A549 (cell line): ENCODE measurements at regions not wholly inside any gene's neighbourhood (a gene's known extent, or its start where the extent isn't known, plus 50 kb on each side); places are given as distances from the start of the nearest gene placed in this dataset.

ENCODE experiments used
- ATAC-seq, 2 experiments: fragments of 200-7000 bp in 1 of 2; fragments of >200 bp in 1 of 2; cut with Nextera tagmentation in 1 of 2; cut with Tn5 transposase in 1 of 2; 3 replicates each; pipeline versions ENCODE4 v1.8.0 to v1.9.1; 2018 to 2020; ENCODE audit warnings: mild to moderate bottlenecking in 1 of 2, moderate library complexity in 1 of 2
- CTCF ChIA-PET: fragments of 300-600 bp; sonication (Branson Sonifier 250); formaldehyde crosslinking; extraction: SDS; loops from one replicate; lab custom pipeline; 2021; ENCODE audit warnings: antibody characterized with exemption, inconsistent platforms; lab: Yijun Ruan, JAX
- POLR2A ChIA-PET: fragments of 350-600 bp; formaldehyde crosslinking; extraction: SDS; loops from one replicate; lab custom pipeline; 2021; ENCODE audit warnings: antibody characterized with exemption, inconsistent platforms; lab: Yijun Ruan, JAX
- DNase-seq, 2 experiments: peaks; one replicate each; pipeline versions ENCODE4 v3.0.0 to v3.0.0-alpha.2; 2011 to 2016; ENCODE audit warnings: low read depth in 1 of 2, low spot score in 1 of 2
- FAIRE-seq: peaks from 2 replicates; lab custom pipeline; 2011; peaks lifted over from hg19 to GRCh38; lab: Jason Lieb, UNC
- H3K27ac ChIP-seq, 2 experiments: fragments of >200 bp; sonication (Bioruptor Twin); formaldehyde crosslinking; 3 replicates each; pipeline ENCODE4 v1.5.1; 2016 to 2017
- H3K4me1 ChIP-seq: fragments of >200 bp; sonication (Bioruptor Twin); formaldehyde crosslinking; 3 replicates; pipeline ENCODE4 v1.6.1; 2016
- H3K4me2 ChIP-seq: fragments of >200 bp; sonication (Bioruptor Twin); formaldehyde crosslinking; 3 replicates; pipeline ENCODE4 v1.6.1; 2016
- H3K4me3 ChIP-seq: fragments of >200 bp; sonication (Bioruptor Twin); formaldehyde crosslinking; 3 replicates; pipeline ENCODE4 v1.5.1; 2016
- H3K9me3 ChIP-seq: fragments of >200 bp; sonication (Bioruptor Twin); formaldehyde crosslinking; 3 replicates; pipeline ENCODE4 v1.6.1; 2016
- CEBPB ChIP-seq, 2 experiments: fragments of >200 bp in 1 of 2; sonication (Bioruptor Twin) in 1 of 2; formaldehyde crosslinking in 1 of 2; IDR thresholded peaks; 2 replicates each; pipeline ENCODE4 v1.6.1; 2012 to 2016
- CHD2 ChIP-seq: fragments of 150-350 bp; IDR thresholded peaks from 2 replicates; pipeline ENCODE4 v1.6.1; 2014; ENCODE audit warnings: low read length; ENCODE audit not compliant: partially characterized antibody
- HOXB5 ChIP-seq: fragments of 250-450 bp; sonication (Bioruptor Pico); IDR thresholded peaks from 2 replicates; pipeline ENCODE4 v1.5.0; 2020; ENCODE audit warnings: mild to moderate bottlenecking, moderate library complexity
- KDM5A ChIP-seq: fragments of 200-600 bp; sonication (generic); IDR thresholded peaks from 2 replicates; pipeline ENCODE4 v1.6.1; 2016; ENCODE audit warnings: antibody characterized with exemption, mild to moderate bottlenecking
- MAFK ChIP-seq: fragments of 450-650 bp; IDR thresholded peaks from 2 replicates; pipeline ENCODE4 v1.6.1; 2014; ENCODE audit not compliant: partially characterized antibody
- MAZ ChIP-seq: fragments of 150-350 bp; IDR thresholded peaks from 2 replicates; pipeline ENCODE4 v1.6.1; 2014; ENCODE audit warnings: antibody characterized with exemption, low read depth, low read length, borderline replicate concordance
- NPAS2 ChIP-seq: fragments of 250-450 bp; sonication (Bioruptor Pico); IDR thresholded peaks from 2 replicates; pipeline ENCODE4 v1.8.0; 2022; ENCODE audit warnings: mild to moderate bottlenecking, moderate library complexity, borderline replicate concordance
- POLR2AphosphoS2 ChIP-seq: conservative IDR thresholded peaks from 2 replicates; pipeline ENCODE4 v1.6.1; 2012; ENCODE audit warnings: low read length, improper control_type of control experiment, inconsistent platforms
- RAD21 ChIP-seq, 2 experiments: fragments of >200 bp in 1 of 2; sonication (Bioruptor Twin) in 1 of 2; formaldehyde crosslinking in 1 of 2; IDR thresholded peaks in 1 of 2; conservative IDR thresholded peaks in 1 of 2; 2 replicates in 1 of 2; 3 replicates in 1 of 2; pipeline ENCODE4 v1.6.1; 2012 to 2018; ENCODE audit warnings: inconsistent platforms in 1 of 2
- TP53 ChIP-seq: fragments of 250-450 bp; sonication (Bioruptor Pico); IDR thresholded peaks from 2 replicates; pipeline ENCODE4 v1.5.0; 2021; ENCODE audit warnings: mild to moderate bottlenecking, moderate library complexity
- WGBS: methylation state at CpG from one replicate; pipeline ENCODE4 v1.1.6; 2017; ENCODE audit errors: missing lambda C conversion rate; 5-methylcytosine and 5-hydroxymethylcytosine counted together
- TF ChIP-seq, protein P1 (sequence below): IDR thresholded peaks from 2 replicates; pipeline ENCODE4 v1.6.1; 2012
- TF ChIP-seq, protein P2 (sequence below): fragments of >200 bp; sonication (Bioruptor Twin); formaldehyde crosslinking; IDR thresholded peaks from 3 replicates; pipeline ENCODE4 v1.5.1; 2016
- TF ChIP-seq, protein P3 (sequence below): fragments of >200 bp; sonication (Bioruptor Twin); formaldehyde crosslinking; IDR thresholded peaks from 3 replicates; pipeline ENCODE4 v1.6.1; 2016
- TF ChIP-seq, protein P4 (sequence below): fragments of >200 bp; sonication (Bioruptor Twin); formaldehyde crosslinking; IDR thresholded peaks from 2 replicates; pipeline ENCODE4 v1.6.1; 2016
- TF ChIP-seq, protein P5 (sequence below): fragments of 200-600 bp; sonication (generic); IDR thresholded peaks from 2 replicates; pipeline ENCODE4 v1.6.1; 2016; ENCODE audit warnings: antibody characterized with exemption, mild to moderate bottlenecking, moderate library complexity

DNA sequence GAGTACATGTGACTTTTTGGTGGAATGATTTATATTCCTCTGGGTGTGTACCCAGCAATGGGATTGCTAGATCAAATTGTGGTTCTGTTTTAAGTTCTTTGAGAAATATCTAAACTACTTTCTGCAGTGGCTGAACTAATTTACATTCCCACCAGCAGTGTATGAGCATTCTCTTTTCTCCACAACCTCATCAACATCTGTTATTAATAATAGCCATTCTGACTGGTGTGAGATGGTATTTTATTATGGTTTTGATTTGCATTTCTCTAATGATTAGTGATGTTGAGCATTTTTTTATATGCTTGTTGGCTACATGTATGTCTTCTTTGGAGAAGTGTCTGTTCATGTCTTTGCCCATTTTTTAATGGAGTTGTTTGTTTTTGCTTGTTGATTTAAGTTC is 267.4 kb upstream of the NT5C1B start (continued):
- TF ChIP-seq, protein P1, sequence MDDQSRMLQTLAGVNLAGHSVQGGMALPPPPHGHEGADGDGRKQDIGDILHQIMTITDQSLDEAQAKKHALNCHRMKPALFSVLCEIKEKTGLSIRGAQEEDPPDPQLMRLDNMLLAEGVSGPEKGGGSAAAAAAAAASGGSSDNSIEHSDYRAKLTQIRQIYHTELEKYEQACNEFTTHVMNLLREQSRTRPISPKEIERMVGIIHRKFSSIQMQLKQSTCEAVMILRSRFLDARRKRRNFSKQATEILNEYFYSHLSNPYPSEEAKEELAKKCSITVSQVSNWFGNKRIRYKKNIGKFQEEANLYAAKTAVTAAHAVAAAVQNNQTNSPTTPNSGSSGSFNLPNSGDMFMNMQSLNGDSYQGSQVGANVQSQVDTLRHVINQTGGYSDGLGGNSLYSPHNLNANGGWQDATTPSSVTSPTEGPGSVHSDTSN: no peak

DNA sequence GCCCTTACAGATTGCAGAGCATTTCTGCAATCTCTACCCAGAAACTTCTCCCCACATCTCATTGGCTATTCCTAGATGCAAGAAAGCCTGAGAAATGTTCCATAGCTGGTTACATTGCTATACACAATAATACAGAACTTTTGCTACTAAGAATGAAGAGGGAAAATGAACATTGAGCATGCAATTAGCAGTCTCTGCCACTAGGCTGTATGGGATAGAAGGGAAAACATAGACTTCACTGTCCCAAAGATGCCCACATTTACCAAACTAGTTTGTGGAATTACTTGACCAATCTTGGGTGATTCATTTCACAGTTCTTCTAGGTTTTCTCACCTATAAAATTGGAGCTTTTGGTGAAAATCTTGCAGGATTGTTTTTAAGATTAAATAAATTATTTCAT is 265.7 kb upstream of the NT5C1B start:
- peak; percentile 68 for FAIRE-seq
- no peaks in the 10 kb centered on the region for H3K9me3 ChIP-seq
- H3K27ac ChIP-seq: no peak overlapping the region
- H3K4me3 ChIP-seq: no peak overlapping the region
- no peaks in the 10 kb centered on the region for H3K4me1 ChIP-seq
- DNase-seq: peak; percentile 9 to 27
- ChIA-PET POLR2A (no interaction called here), CTCF (interaction anchor here (1.1 to 2.8 kb wide), 4 partner anchors 8 to 13 kb away, joined by 3 to 14 read pairs (median 4); no protein-coding TSS in a partner anchor)
- no peak overlapping the region for H3K4me2 ChIP-seq
- TF ChIP-seq, protein P2, sequence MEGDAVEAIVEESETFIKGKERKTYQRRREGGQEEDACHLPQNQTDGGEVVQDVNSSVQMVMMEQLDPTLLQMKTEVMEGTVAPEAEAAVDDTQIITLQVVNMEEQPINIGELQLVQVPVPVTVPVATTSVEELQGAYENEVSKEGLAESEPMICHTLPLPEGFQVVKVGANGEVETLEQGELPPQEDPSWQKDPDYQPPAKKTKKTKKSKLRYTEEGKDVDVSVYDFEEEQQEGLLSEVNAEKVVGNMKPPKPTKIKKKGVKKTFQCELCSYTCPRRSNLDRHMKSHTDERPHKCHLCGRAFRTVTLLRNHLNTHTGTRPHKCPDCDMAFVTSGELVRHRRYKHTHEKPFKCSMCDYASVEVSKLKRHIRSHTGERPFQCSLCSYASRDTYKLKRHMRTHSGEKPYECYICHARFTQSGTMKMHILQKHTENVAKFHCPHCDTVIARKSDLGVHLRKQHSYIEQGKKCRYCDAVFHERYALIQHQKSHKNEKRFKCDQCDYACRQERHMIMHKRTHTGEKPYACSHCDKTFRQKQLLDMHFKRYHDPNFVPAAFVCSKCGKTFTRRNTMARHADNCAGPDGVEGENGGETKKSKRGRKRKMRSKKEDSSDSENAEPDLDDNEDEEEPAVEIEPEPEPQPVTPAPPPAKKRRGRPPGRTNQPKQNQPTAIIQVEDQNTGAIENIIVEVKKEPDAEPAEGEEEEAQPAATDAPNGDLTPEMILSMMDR: peak; percentile 30; the same call in 2 of the 3 replicates
- TF ChIP-seq HOXB5 (CRISPR knock-in tag): no peak
- no peak for TF ChIP-seq CEBPB (IDR thresholded peaks at IDR 0.05)
- TF ChIP-seq RAD21 (conservative IDR thresholded peaks at IDR 0.05 in 1 of 2, IDR thresholded peaks at IDR 0.05 in 1 of 2): peak; percentile 21 to 48; a peak in 3 of 5 replicates
- peak; percentile 70 to 81 for ATAC-seq

DNA sequence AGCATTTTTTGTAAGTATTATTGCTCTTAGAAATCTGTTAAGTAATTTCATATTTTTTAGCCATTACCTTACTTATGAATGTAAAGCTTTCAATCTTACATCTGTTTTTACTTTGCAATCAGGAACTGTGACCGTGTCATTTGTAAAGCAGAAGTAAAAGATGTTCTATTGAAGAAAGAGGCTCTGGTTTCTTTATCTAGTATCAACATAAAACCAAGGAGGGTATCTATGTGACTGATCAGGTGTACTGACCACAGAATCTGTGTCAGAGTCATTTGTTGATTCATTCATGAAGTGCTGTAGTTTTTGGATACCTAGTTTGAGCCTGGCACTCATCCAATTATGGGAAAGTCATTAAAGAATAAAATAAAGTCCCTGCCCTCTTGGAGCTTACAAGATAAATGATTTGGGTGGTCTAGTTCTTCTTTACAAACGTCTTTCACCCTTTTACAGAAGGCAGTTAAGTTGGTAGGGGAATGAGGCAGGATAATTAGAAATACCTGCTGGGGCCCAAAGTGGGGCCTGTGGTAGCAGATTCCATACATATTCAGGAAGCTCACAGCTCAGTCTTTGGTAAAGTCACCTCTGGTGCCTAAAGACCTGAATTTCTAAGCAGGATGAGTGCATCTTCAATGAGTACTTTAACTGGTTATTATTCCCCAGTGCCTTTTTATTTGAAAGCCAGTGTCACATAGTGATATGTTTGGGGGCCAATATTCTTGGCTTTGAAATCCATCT is 260.6 kb upstream of the NT5C1B start:
- FAIRE-seq (peak; percentile 7), ATAC-seq (no peak), DNase-seq (no peak)
- Histone ChIP-seq H3K4me2 (no peak overlapping the region), H3K4me1 (no peaks in the 10 kb centered on the region), H3K9me3 (no peaks in the 10 kb centered on the region), H3K4me3 (no peak overlapping the region), H3K27ac (no peak overlapping the region)
- POLR2A ChIA-PET: no interaction called here
- no peak for TF ChIP-seq KDM5A
- no peak for TF ChIP-seq TP53 (CRISPR knock-in tag)
- no peak for TF ChIP-seq CHD2
- no peak for TF ChIP-seq NPAS2 (CRISPR knock-in tag)
- no peak for TF ChIP-seq MAFK
- TF ChIP-seq, protein P3, sequence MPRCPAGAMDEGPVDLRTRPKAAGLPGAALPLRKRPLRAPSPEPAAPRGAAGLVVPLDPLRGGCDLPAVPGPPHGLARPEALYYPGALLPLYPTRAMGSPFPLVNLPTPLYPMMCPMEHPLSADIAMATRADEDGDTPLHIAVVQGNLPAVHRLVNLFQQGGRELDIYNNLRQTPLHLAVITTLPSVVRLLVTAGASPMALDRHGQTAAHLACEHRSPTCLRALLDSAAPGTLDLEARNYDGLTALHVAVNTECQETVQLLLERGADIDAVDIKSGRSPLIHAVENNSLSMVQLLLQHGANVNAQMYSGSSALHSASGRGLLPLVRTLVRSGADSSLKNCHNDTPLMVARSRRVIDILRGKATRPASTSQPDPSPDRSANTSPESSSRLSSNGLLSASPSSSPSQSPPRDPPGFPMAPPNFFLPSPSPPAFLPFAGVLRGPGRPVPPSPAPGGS: no peak
- TF ChIP-seq, protein P4, sequence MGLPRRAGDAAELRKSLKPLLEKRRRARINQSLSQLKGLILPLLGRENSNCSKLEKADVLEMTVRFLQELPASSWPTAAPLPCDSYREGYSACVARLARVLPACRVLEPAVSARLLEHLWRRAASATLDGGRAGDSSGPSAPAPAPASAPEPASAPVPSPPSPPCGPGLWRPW: no peak
- no peak for TF ChIP-seq MAZ
- TF ChIP-seq, protein P5, sequence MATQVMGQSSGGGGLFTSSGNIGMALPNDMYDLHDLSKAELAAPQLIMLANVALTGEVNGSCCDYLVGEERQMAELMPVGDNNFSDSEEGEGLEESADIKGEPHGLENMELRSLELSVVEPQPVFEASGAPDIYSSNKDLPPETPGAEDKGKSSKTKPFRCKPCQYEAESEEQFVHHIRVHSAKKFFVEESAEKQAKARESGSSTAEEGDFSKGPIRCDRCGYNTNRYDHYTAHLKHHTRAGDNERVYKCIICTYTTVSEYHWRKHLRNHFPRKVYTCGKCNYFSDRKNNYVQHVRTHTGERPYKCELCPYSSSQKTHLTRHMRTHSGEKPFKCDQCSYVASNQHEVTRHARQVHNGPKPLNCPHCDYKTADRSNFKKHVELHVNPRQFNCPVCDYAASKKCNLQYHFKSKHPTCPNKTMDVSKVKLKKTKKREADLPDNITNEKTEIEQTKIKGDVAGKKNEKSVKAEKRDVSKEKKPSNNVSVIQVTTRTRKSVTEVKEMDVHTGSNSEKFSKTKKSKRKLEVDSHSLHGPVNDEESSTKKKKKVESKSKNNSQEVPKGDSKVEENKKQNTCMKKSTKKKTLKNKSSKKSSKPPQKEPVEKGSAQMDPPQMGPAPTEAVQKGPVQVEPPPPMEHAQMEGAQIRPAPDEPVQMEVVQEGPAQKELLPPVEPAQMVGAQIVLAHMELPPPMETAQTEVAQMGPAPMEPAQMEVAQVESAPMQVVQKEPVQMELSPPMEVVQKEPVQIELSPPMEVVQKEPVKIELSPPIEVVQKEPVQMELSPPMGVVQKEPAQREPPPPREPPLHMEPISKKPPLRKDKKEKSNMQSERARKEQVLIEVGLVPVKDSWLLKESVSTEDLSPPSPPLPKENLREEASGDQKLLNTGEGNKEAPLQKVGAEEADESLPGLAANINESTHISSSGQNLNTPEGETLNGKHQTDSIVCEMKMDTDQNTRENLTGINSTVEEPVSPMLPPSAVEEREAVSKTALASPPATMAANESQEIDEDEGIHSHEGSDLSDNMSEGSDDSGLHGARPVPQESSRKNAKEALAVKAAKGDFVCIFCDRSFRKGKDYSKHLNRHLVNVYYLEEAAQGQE: no peak
- TF ChIP-seq POLR2AphosphoS2: no peak
- CTCF ChIA-PET: interaction anchor here (0.7 kb wide), 1 partner anchor 328 kb away, joined by 3 read pairs; no protein-coding TSS in a partner anchor
- WGBS: 23% methylated on average over 2 of the region's 2 CpGs
